HTR-8/SVneo (cell line): ENCODE measurements at regions not wholly inside any gene's neighbourhood (a gene's known extent, or its start where the extent isn't known, plus 50 kb on each side); places are given as distances from the start of the nearest gene placed in this dataset.

ENCODE experiments used
- DNase-seq: peaks from one replicate; pipeline ENCODE4 v3.0.0; 2011; ENCODE audit warnings: low spot score, mixed read lengths; ENCODE audit not compliant: insufficient read length
- FAIRE-seq: peaks from 2 replicates; lab custom pipeline; 2011; peaks lifted over from hg19 to GRCh38; lab: Jason Lieb, UNC

DNA sequence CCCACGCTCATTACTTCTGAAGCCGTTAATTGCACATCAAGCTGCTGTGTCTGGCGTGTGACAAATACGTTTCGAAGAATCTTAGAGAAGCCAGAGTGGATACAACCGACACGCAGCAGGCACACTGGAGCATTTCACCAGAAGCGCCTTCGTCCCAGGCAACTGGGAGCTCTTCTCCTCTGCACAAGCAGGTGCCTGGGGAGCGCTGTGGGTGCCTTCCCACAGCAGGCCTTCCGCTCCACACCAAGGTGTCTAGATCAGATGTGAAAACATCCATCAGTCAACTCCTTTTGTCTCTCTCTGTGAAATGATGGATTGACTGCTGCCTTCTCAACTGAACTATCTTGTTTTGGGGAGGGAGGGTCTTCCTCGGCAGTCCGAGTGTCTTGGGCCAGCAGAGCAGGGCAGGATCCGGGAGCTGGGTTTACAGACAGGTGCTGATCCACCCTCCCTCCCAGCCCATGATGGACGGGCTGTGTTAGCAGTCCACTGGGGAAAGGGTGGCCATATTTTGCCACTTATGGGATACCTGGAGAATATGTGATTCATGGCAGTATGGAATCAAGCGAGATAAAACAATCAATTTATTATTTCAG, 326.3 kb downstream of the TCERG1L start:
- FAIRE-seq (no peak), DNase-seq (no peak)

- FAIRE-seq (no peak), DNase-seq (no peak)
These were observed 324.7 kb downstream of the TCERG1L start for GRCh38 chr10:130986846-130987245.

GRCh38 chr10:130987401-130987800, 324.1 kb downstream of the TCERG1L start:
- DNase-seq (no peak), FAIRE-seq (no peak)

DNA sequence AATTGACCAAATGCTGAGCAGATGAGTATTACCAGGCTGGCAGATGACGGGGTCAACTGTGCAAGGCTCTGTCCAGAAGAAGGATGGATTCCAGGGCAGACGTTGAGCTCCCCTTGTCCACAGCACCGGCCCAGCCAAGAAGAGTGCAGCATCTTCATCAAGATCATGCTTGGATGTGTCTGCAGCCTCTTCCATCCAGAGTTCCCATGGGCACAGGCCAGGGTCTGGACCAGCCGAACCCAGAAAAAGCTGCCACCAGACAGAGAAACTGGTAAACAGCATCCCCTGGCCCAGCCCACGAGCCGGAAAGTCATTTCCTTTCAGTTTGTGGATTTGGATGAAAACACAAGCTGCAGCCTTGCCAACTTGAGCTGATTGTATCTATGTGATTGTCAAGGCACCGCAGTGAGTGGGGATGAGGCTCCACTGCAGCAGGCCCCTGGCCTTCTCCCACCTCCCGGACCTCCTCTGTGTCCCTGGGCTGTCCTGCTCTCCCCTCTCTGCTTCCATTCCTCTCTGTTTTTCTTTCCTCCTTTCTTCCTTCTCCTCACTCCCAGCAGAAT, 321.8 kb downstream of the TCERG1L start:
- DNase-seq = no peak
- FAIRE-seq = no peak

- FAIRE-seq (no peak), DNase-seq (no peak)
These were observed 321.0 kb downstream of the TCERG1L start for GRCh38 chr10:130990486-130990885.

DNA sequence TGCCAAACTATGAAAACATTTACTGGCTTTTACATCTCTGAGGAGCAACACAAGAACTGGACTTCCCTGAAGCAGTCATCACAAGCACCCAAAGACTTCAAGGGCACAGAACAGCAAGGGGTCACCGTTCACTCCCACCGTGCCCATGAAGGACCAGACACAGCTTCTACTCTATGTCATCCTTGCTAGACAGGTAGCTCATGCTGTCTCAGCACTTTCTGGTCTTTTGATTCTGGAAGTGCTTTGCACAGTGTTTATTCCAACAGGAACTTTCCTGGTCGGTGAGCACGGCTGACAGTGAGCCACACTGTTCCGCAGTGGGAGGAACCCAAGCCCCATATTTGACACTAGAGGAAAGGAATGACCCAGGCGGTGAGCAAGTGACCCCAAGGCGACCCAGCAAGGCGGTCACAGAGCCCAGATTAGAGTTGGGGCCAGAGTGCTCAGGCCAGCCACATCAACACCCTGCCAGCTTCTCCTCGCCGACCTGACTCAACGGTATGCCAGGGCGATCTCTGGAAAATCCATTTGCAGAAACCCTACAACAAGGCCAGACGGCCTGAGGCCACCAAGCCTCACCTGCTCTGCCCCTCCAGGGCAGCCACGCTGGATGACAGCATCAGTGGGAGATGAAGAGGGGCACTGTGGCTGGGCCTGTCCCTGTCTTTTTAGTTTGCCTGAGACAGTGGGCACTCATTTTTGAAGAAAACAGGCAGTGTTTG, 318.6 kb downstream of the TCERG1L start:
- FAIRE-seq (no peak), DNase-seq (no peak)

- FAIRE-seq (no peak), DNase-seq (no peak)
These were observed 317.9 kb downstream of the TCERG1L start for GRCh38 chr10:130993612-130994011.

DNA sequence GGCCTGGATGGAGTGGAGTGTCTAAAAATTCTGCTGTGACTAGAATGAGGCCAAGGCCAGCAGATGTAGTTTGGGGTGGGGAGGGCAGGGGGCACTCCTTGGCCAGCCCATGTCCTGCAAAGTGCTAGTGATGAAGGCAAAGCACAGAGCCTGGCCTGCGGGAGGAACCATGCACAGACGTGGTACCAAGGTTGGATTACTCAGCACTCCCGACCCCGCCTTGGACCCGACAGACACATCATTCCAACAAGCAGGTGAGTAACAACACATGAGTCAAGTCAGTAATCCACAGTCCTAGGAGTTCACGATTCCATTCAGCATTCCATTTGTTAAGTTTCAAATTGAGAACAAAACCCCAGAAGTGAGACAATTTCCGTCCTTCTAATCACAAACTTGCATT, 317.3 kb downstream of the TCERG1L start:
- DNase-seq = no peak
- FAIRE-seq = no peak

GRCh38 chr10:130994845-130995244, 316.7 kb downstream of the TCERG1L start:
- FAIRE-seq (no peak), DNase-seq (no peak)

- DNase-seq (no peak), FAIRE-seq (no peak)
These were observed 314.1 kb downstream of the TCERG1L start for GRCh38 chr10:130997267-130998045.

GRCh38 chr10:130998046-130998435, 313.5 kb downstream of the TCERG1L start:
- FAIRE-seq = no peak
- DNase-seq = no peak

GRCh38 chr10:130998642-130999041, 312.9 kb downstream of the TCERG1L start:
- FAIRE-seq = no peak

GRCh38 chr10:130999376-131000202, 311.9 kb downstream of the TCERG1L start:
- DNase-seq (no peak), FAIRE-seq (no peak)

More at GRCh38 chr10:130998642-130999041, 312.9 kb downstream of the TCERG1L start:
- no peak for DNase-seq

- DNase-seq (no peak), FAIRE-seq (no peak)
These were observed 311.3 kb downstream of the TCERG1L start for GRCh38 chr10:131000244-131000643.

- DNase-seq = no peak
- no peak for FAIRE-seq
These were observed 310.8 kb downstream of the TCERG1L start for GRCh38 chr10:131000743-131001142.

GRCh38 chr10:131001438-131001837, 310.1 kb downstream of the TCERG1L start:
- no peak for DNase-seq
- FAIRE-seq = no peak

DNA sequence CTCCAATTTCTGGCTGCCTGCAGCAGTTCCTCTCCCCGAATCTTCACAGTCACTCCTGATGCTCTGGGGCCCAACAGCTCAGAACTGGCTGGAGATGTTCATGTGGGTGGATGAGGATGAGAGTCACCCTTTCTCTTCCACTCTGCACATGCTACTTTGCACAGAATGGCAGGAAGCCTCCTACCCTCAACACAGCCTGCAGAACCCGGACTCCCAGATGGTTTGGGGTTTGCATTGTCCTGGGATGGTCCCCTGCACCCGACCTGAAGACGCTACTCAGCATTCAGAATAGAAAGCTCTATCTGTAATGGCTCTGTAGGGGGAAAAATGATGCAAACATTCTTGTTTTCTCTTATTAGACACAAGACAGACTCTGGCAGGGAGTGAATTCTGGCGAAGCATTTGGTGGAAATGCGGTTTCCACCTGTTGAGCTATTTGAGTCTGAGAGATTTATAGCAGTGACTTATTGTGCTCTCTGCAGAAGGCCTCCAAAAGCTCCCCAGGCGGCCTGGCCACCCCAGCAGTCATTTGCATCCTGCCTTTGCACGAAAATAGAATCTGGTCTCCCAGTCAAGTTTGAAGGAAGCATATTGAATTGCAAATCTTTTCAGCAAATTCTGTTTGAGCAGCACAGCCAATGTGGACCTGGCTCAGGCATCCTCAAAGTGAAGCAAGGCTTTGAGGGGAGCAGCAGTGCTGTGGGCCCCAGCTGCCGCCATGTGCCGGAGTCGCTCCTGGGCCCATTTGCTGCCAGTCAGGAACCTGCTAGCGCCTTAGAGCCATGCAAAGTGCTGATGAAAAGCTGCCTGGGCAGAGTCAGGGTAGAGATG, 309.3 kb downstream of the TCERG1L start:
- DNase-seq (no peak), FAIRE-seq (no peak)

DNA sequence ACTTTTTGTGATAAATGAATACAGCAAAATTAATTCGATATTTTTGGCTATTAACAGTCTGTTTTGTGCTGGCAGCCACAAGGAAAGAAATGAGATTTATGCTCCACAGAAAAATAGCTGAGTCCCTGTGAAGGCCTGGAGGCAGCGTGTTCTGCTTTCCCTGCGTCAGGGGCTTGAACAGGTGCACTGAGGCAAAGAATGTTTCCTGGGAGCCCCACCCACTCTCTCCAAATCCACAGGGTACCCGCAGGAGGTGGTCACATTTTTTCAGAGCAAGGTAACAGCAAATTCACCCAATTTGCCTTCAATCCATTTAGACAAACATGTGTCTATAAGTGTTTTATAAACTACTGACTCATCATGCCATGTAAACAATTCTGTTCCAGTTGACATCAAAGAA, 308.1 kb downstream of the TCERG1L start:
- FAIRE-seq = no peak

DNA sequence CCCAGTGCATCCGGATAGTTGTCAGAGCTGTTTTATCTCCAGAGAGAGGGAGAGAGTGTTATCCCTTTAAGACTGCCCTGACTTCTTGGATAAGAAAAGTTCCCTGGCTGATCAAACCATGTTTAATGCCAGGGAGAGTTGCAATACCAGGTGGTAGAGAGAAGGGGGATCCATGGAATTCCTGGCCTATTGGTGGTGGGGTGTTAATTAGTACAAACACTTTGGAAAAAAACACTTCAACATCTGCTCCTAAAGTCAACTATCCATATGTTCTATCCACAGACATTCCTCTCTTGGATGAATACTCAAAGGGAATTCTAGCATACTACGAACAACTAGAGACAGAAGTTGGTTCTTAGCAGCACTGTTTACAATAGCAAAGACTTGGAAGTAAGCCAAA, 307.2 kb downstream of the TCERG1L start:
- DNase-seq (no peak), FAIRE-seq (no peak)

More for the DNA sequence above, 308.1 kb downstream of the TCERG1L start:
- DNase-seq = no peak
